ENCODE measurements at regions not wholly inside any gene's neighbourhood (a gene's known extent, or its start where the extent isn't known, plus 50 kb on each side); places are given as distances from the start of the nearest gene placed in this dataset.

GRCh38 chr2:16738361-16739225 is 73.0 kb upstream of the CYRIA start:
- H4K20me1 ChIP-seq (ENCODE audit: low read depth, low read length) = no peaks in the 10 kb centered on the region
- no peaks in the 10 kb centered on the region for H3K36me3 ChIP-seq (ENCODE audit: low read length)
- H3K27me3 ChIP-seq (ENCODE audit: low read length) = no peaks in the 10 kb centered on the region
- no peak overlapping the region for H3K4me2 ChIP-seq (ENCODE audit: low read depth, low read length, poor library complexity, severe bottlenecking)
- TF ChIP-seq EZH2phosphoT487 (conservative IDR thresholded peaks at IDR 0.05; ENCODE audit: low read length) = no peak
- no peaks in the 10 kb centered on the region for H3K79me2 ChIP-seq (ENCODE audit: insufficient read depth, low read length)
- no peak overlapping the region for H3K4me3 ChIP-seq (ENCODE audit: insufficient read depth, low read length, poor library complexity, severe bottlenecking)
- no peaks in the 10 kb centered on the region for H3K9me3 ChIP-seq (ENCODE audit: insufficient read depth, low read length)
- H3K9ac ChIP-seq (ENCODE audit: low read length) = no peak overlapping the region
- no peak overlapping the region for H2AFZ ChIP-seq (ENCODE audit: low read depth, low read length, severe bottlenecking)
- H3K27ac ChIP-seq (ENCODE audit: low read depth, low read length) = no peak overlapping the region
- no peaks in the 10 kb centered on the region for H3F3A ChIP-seq (ENCODE audit: insufficient read depth)
- no peaks in the 10 kb centered on the region for H3K9me2 ChIP-seq (replicated peaks; ENCODE audit: insufficient read depth, low read length)

- no peak overlapping the region for H3K4me2 ChIP-seq (ENCODE audit: low read depth, low read length, poor library complexity, severe bottlenecking)
- no peak overlapping the region for H2AFZ ChIP-seq (ENCODE audit: low read depth, low read length, severe bottlenecking)
- no peaks in the 10 kb centered on the region for H3K9me2 ChIP-seq (replicated peaks; ENCODE audit: insufficient read depth, low read length)
- H3K79me2 ChIP-seq (ENCODE audit: insufficient read depth, low read length) = no peaks in the 10 kb centered on the region
- TF ChIP-seq EZH2phosphoT487 (conservative IDR thresholded peaks at IDR 0.05; ENCODE audit: low read length) (no peak), CTCF (IDR thresholded peaks at IDR 0.05; ENCODE audit: insufficient read depth, low read length, poor library complexity, severe bottlenecking) (no peak)
- no peaks in the 10 kb centered on the region for H3F3A ChIP-seq (ENCODE audit: insufficient read depth)
- H4K20me1 ChIP-seq (ENCODE audit: low read depth, low read length) = no peaks in the 10 kb centered on the region
- no peaks in the 10 kb centered on the region for H3K27me3 ChIP-seq (ENCODE audit: low read length)
- no peaks in the 10 kb centered on the region for H3K36me3 ChIP-seq (ENCODE audit: low read length)
- H3K4me3 ChIP-seq (ENCODE audit: insufficient read depth, low read length, poor library complexity, severe bottlenecking) = no peak overlapping the region
- no peak overlapping the region for H3K27ac ChIP-seq (ENCODE audit: low read depth, low read length)
- no peak overlapping the region for H3K9ac ChIP-seq (ENCODE audit: low read length)
- H3K9me3 ChIP-seq (ENCODE audit: insufficient read depth, low read length) = no peaks in the 10 kb centered on the region
Measured at GRCh38 chr2:16737812-16738211, 72.2 kb upstream of the CYRIA start.

- no peak overlapping the region for H3K9ac ChIP-seq (ENCODE audit: low read length)
- H3K27me3 ChIP-seq (ENCODE audit: low read length) = no peaks in the 10 kb centered on the region
- no peak overlapping the region for H3K27ac ChIP-seq (ENCODE audit: low read depth, low read length)
- H3K36me3 ChIP-seq (ENCODE audit: low read length) = no peaks in the 10 kb centered on the region
- H3K79me2 ChIP-seq (ENCODE audit: insufficient read depth, low read length) = no peaks in the 10 kb centered on the region
- H3K4me2 ChIP-seq (ENCODE audit: low read depth, low read length, poor library complexity, severe bottlenecking) = no peak overlapping the region
- no peaks in the 10 kb centered on the region for H3F3A ChIP-seq (ENCODE audit: insufficient read depth)
- TF ChIP-seq CTCF (IDR thresholded peaks at IDR 0.05; ENCODE audit: insufficient read depth, low read length, poor library complexity, severe bottlenecking) (no peak), EZH2phosphoT487 (conservative IDR thresholded peaks at IDR 0.05; ENCODE audit: low read length) (no peak)
- H4K20me1 ChIP-seq (ENCODE audit: low read depth, low read length) = no peaks in the 10 kb centered on the region
- H3K9me3 ChIP-seq (ENCODE audit: insufficient read depth, low read length) = no peaks in the 10 kb centered on the region
- H3K4me3 ChIP-seq (ENCODE audit: insufficient read depth, low read length, poor library complexity, severe bottlenecking) = no peak overlapping the region
- H2AFZ ChIP-seq (ENCODE audit: low read depth, low read length, severe bottlenecking) = no peak overlapping the region
- no peaks in the 10 kb centered on the region for H3K9me2 ChIP-seq (replicated peaks; ENCODE audit: insufficient read depth, low read length)
Measured at GRCh38 chr2:16736633-16737032, 71.0 kb upstream of the CYRIA start.

DNA sequence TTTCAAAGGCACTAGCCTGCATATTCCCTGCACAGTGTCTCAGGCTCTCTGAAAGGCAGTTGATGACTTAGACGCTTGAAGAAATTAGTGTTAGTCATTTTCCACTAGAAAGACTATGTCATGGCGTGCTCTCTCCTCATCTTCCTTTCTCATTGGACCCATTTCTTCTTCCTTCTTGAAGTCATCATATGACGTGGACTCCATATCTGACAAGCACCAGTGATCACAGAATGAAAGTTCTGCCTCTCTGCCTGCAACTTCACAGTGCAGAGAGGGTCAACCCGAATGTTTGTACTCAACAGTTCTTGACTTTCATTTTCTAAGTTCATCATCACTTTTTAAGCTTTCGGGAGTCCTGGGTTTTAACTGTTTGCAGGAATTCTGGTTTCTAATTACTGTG is 63.7 kb upstream of the CYRIA start:
- H3K36me3 ChIP-seq (ENCODE audit: low read length) = no peaks in the 10 kb centered on the region
- no peak overlapping the region for H3K4me2 ChIP-seq (ENCODE audit: low read depth, low read length, poor library complexity, severe bottlenecking)
- no peak overlapping the region for H3K9ac ChIP-seq (ENCODE audit: low read length)
- no peak for TF ChIP-seq EZH2phosphoT487 (conservative IDR thresholded peaks at IDR 0.05; ENCODE audit: low read length)
- TF ChIP-seq CTCF (IDR thresholded peaks at IDR 0.05; ENCODE audit: insufficient read depth, low read length, poor library complexity, severe bottlenecking) = no peak
- no peaks in the 10 kb centered on the region for H3K79me2 ChIP-seq (ENCODE audit: insufficient read depth, low read length)
- H3K27ac ChIP-seq (ENCODE audit: low read depth, low read length) = no peak overlapping the region
- H3K4me3 ChIP-seq (ENCODE audit: insufficient read depth, low read length, poor library complexity, severe bottlenecking) = no peak overlapping the region
- H3K27me3 ChIP-seq (ENCODE audit: low read length) = no peaks in the 10 kb centered on the region
- H4K20me1 ChIP-seq (ENCODE audit: low read depth, low read length) = no peaks in the 10 kb centered on the region
- H3K9me2 ChIP-seq (replicated peaks; ENCODE audit: insufficient read depth, low read length) = no peaks in the 10 kb centered on the region
- no peaks in the 10 kb centered on the region for H3F3A ChIP-seq (ENCODE audit: insufficient read depth)
- no peaks in the 10 kb centered on the region for H3K9me3 ChIP-seq (ENCODE audit: insufficient read depth, low read length)
- H2AFZ ChIP-seq (ENCODE audit: low read depth, low read length, severe bottlenecking) = no peak overlapping the region

Data from SU-DHL-6 (cell line).